GM19468 (cell line): ENCODE measurements at regions not wholly inside any gene's neighbourhood (a gene's known extent, or its start where the extent isn't known, plus 50 kb on each side); places are given as distances from the start of the nearest gene placed in this dataset.

Experiments used
- ATAC-seq: cut with Tn5 transposase; IDR thresholded peaks from one replicate; pipeline ENCODE4 v1.9.1; 2021; ENCODE audit warnings: mild to moderate bottlenecking, moderate library complexity, moderate number of reproducible peaks; ENCODE audit not compliant: unreplicated experiment; ENCODE audit errors: extremely low read depth

- no peak for ATAC-seq
Observed at GRCh38 chr4:138677212-138677611, 338.4 kb upstream of the NOCT start.

- no peak for ATAC-seq
Observed at GRCh38 chr4:138675685-138676084, 339.9 kb upstream of the NOCT start.

GRCh38 chr4:138674209-138674608 is 341.4 kb upstream of the NOCT start:
- no peak for ATAC-seq

- ATAC-seq, result no peak
Observed at GRCh38 chr4:138673053-138673452, 342.5 kb upstream of the NOCT start.

GRCh38 chr4:138672393-138672976 is 343.1 kb upstream of the NOCT start:
- no peak for ATAC-seq

- ATAC-seq, result no peak
Observed at GRCh38 chr4:138671606-138672084, 343.9 kb upstream of the NOCT start.

- ATAC-seq, result no peak
Observed at GRCh38 chr4:138671106-138671505, 344.5 kb upstream of the NOCT start.

GRCh38 chr4:138670681-138671080 is 344.9 kb upstream of the NOCT start:
- ATAC-seq, result no peak

GRCh38 chr4:138669479-138670315 is 345.9 kb upstream of the NOCT start:
- ATAC-seq, result no peak

- no peak for ATAC-seq
Observed at GRCh38 chr4:138668309-138668708, 347.3 kb upstream of the NOCT start.

- no peak for ATAC-seq
Observed at GRCh38 chr4:138666366-138666765, 349.2 kb upstream of the NOCT start.

GRCh38 chr4:138665851-138666250 is 349.7 kb upstream of the NOCT start:
- ATAC-seq, result no peak

GRCh38 chr4:138663883-138664282 is 351.7 kb upstream of the NOCT start:
- ATAC-seq, result no peak

- ATAC-seq, result no peak
Observed at GRCh38 chr4:138659812-138660316, 355.7 kb upstream of the NOCT start.

- ATAC-seq, result no peak
Observed at GRCh38 chr4:138659037-138659811, 356.4 kb upstream of the NOCT start.

GRCh38 chr4:138658518-138658917 is 357.1 kb upstream of the NOCT start:
- ATAC-seq, result no peak

- no peak for ATAC-seq
Observed at GRCh38 chr4:138656990-138657389, 358.6 kb upstream of the NOCT start.

GRCh38 chr4:138655985-138656384 is 359.6 kb upstream of the NOCT start:
- no peak for ATAC-seq

- no peak for ATAC-seq
Observed at GRCh38 chr4:138655286-138655685, 360.3 kb upstream of the NOCT start.

- no peak for ATAC-seq
Observed at GRCh38 chr4:138650929-138651448, 364.6 kb upstream of the NOCT start.

- ATAC-seq, result no peak
Observed at GRCh38 chr4:138650495-138650894, 365.1 kb upstream of the NOCT start.
